ENCODE measurements at regions not wholly inside any gene's neighbourhood (a gene's known extent, or its start where the extent isn't known, plus 50 kb on each side); places are given as distances from the start of the nearest gene placed in this dataset.

GRCh38 chr5:124572971-124573370 is 173.5 kb downstream of the ZNF608 start:
- no peaks in the 10 kb centered on the region for H3K36me3 ChIP-seq (ENCODE audit: control insufficient read depth, insufficient read depth, low read length)
- no peaks in the 10 kb centered on the region for H3K27me3 ChIP-seq (ENCODE audit: control insufficient read depth, insufficient read depth, low read length)
- no peak overlapping the region for H3K27ac ChIP-seq (ENCODE audit: low read length)
- H3K9me3 ChIP-seq (ENCODE audit: control insufficient read depth, insufficient read depth, low read length): no peaks in the 10 kb centered on the region
- no peak overlapping the region for H3K4me3 ChIP-seq (ENCODE audit: low read length)
- DNase-seq (ENCODE audit: low read depth, low spot score): no peak
- no CpG with 5 or more reads among the region's 5 CpGs for whole genome bisulfite sequencing (ENCODE audit: insufficient coverage, insufficient read length)
- peaks cover 2% of the 10 kb centered on the region; the same call in 1 of the 2 replicates for H3K4me1 ChIP-seq (ENCODE audit: control insufficient read depth, insufficient read depth, low read length)

GRCh38 chr5:124570285-124571035 is 176.0 kb downstream of the ZNF608 start:
- Histone ChIP-seq H3K9me3 (ENCODE audit: control insufficient read depth, insufficient read depth, low read length) (no peaks in the 10 kb centered on the region), H3K27ac (ENCODE audit: low read length) (no peak overlapping the region), H3K4me1 (ENCODE audit: control insufficient read depth, insufficient read depth, low read length) (peaks cover 2% of the 10 kb centered on the region; the same call in 1 of the 2 replicates), H3K27me3 (ENCODE audit: control insufficient read depth, insufficient read depth, low read length) (no peaks in the 10 kb centered on the region), H3K4me3 (ENCODE audit: low read length) (no peak overlapping the region), H3K36me3 (ENCODE audit: control insufficient read depth, insufficient read depth, low read length) (no peaks in the 10 kb centered on the region)
- DNase-seq (ENCODE audit: low read depth, low spot score): no peak
- WGBS (ENCODE audit: insufficient coverage, insufficient read length): no CpG with 5 or more reads among the region's 9 CpGs

GRCh38 chr5:124566875-124567450 is 179.5 kb downstream of the ZNF608 start:
- no CpG with 5 or more reads among the region's 7 CpGs for WGBS (ENCODE audit: insufficient coverage, insufficient read length)
- Histone ChIP-seq H3K4me3 (ENCODE audit: low read length) (no peak overlapping the region), H3K27ac (ENCODE audit: low read length) (no peak overlapping the region), H3K27me3 (ENCODE audit: control insufficient read depth, insufficient read depth, low read length) (no peaks in the 10 kb centered on the region), H3K9me3 (ENCODE audit: control insufficient read depth, insufficient read depth, low read length) (no peaks in the 10 kb centered on the region), H3K4me1 (ENCODE audit: control insufficient read depth, insufficient read depth, low read length) (no peaks in the 10 kb centered on the region), H3K36me3 (ENCODE audit: control insufficient read depth, insufficient read depth, low read length) (no peaks in the 10 kb centered on the region)
- no peak for DNase-seq (ENCODE audit: low read depth, low spot score)

GRCh38 chr5:124561451-124561850 is 185.0 kb downstream of the ZNF608 start:
- no CpG with 5 or more reads among the region's 2 CpGs for WGBS (ENCODE audit: insufficient coverage, insufficient read length)
- no peaks in the 10 kb centered on the region for H3K9me3 ChIP-seq (ENCODE audit: control insufficient read depth, insufficient read depth, low read length)
- H3K27ac ChIP-seq (ENCODE audit: low read length): no peak overlapping the region
- H3K27me3 ChIP-seq (ENCODE audit: control insufficient read depth, insufficient read depth, low read length): no peaks in the 10 kb centered on the region
- H3K4me3 ChIP-seq (ENCODE audit: low read length): no peak overlapping the region
- no peaks in the 10 kb centered on the region for H3K4me1 ChIP-seq (ENCODE audit: control insufficient read depth, insufficient read depth, low read length)
- DNase-seq (ENCODE audit: low read depth, low spot score): no peak
- no peaks in the 10 kb centered on the region for H3K36me3 ChIP-seq (ENCODE audit: control insufficient read depth, insufficient read depth, low read length)

GRCh38 chr5:124560370-124560769 is 186.1 kb downstream of the ZNF608 start:
- no peaks in the 10 kb centered on the region for H3K36me3 ChIP-seq (ENCODE audit: control insufficient read depth, insufficient read depth, low read length)
- H3K9me3 ChIP-seq (ENCODE audit: control insufficient read depth, insufficient read depth, low read length): no peaks in the 10 kb centered on the region
- no peak for DNase-seq (ENCODE audit: low read depth, low spot score)
- H3K27me3 ChIP-seq (ENCODE audit: control insufficient read depth, insufficient read depth, low read length): no peaks in the 10 kb centered on the region
- no peak overlapping the region for H3K4me3 ChIP-seq (ENCODE audit: low read length)
- no peak overlapping the region for H3K27ac ChIP-seq (ENCODE audit: low read length)
- H3K4me1 ChIP-seq (ENCODE audit: control insufficient read depth, insufficient read depth, low read length): no peaks in the 10 kb centered on the region
- 100% methylated on average over 1 of the region's 3 CpGs for WGBS (ENCODE audit: insufficient coverage, insufficient read length)

- H3K4me1 ChIP-seq (ENCODE audit: control insufficient read depth, insufficient read depth, low read length): peaks cover 2% of the 10 kb centered on the region; the same call in 1 of the 2 replicates
- H3K27ac ChIP-seq (ENCODE audit: low read length): no peak overlapping the region
- no peak for DNase-seq (ENCODE audit: low read depth, low spot score)
- no peaks in the 10 kb centered on the region for H3K9me3 ChIP-seq (ENCODE audit: control insufficient read depth, insufficient read depth, low read length)
- H3K4me3 ChIP-seq (ENCODE audit: low read length): no peak overlapping the region
- no CpG with 5 or more reads among the region's 8 CpGs for WGBS (ENCODE audit: insufficient coverage, insufficient read length)
- H3K36me3 ChIP-seq (ENCODE audit: control insufficient read depth, insufficient read depth, low read length): no peaks in the 10 kb centered on the region
- no peaks in the 10 kb centered on the region for H3K27me3 ChIP-seq (ENCODE audit: control insufficient read depth, insufficient read depth, low read length)
Observed at GRCh38 chr5:124557761-124558160, 188.7 kb downstream of the ZNF608 start.

GRCh38 chr5:124554746-124555578 is 191.5 kb downstream of the ZNF608 start:
- Histone ChIP-seq H3K36me3 (ENCODE audit: control insufficient read depth, insufficient read depth, low read length) (no peaks in the 10 kb centered on the region), H3K4me3 (ENCODE audit: low read length) (no peak overlapping the region), H3K9me3 (ENCODE audit: control insufficient read depth, insufficient read depth, low read length) (no peaks in the 10 kb centered on the region), H3K4me1 (ENCODE audit: control insufficient read depth, insufficient read depth, low read length) (peaks cover 2% of the 10 kb centered on the region; the same call in 1 of the 2 replicates), H3K27me3 (ENCODE audit: control insufficient read depth, insufficient read depth, low read length) (no peaks in the 10 kb centered on the region), H3K27ac (ENCODE audit: low read length) (no peak overlapping the region)
- DNase-seq (ENCODE audit: low read depth, low spot score): no peak
- WGBS (ENCODE audit: insufficient coverage, insufficient read length): no CpG with 5 or more reads among the region's 2 CpGs

- H3K27ac ChIP-seq (ENCODE audit: low read length): no peak overlapping the region
- no peaks in the 10 kb centered on the region for H3K9me3 ChIP-seq (ENCODE audit: control insufficient read depth, insufficient read depth, low read length)
- H3K4me3 ChIP-seq (ENCODE audit: low read length): no peak overlapping the region
- 100% methylated on average over 1 of the region's 2 CpGs for WGBS (ENCODE audit: insufficient coverage, insufficient read length)
- no peaks in the 10 kb centered on the region for H3K36me3 ChIP-seq (ENCODE audit: control insufficient read depth, insufficient read depth, low read length)
- DNase-seq (ENCODE audit: low read depth, low spot score): no peak
- peaks cover 2% of the 10 kb centered on the region; the same call in 1 of the 2 replicates for H3K4me1 ChIP-seq (ENCODE audit: control insufficient read depth, insufficient read depth, low read length)
- no peaks in the 10 kb centered on the region for H3K27me3 ChIP-seq (ENCODE audit: control insufficient read depth, insufficient read depth, low read length)
Observed at GRCh38 chr5:124553911-124554310, 192.5 kb downstream of the ZNF608 start.

GRCh38 chr5:124552526-124552925 is 193.9 kb downstream of the ZNF608 start:
- Histone ChIP-seq H3K27me3 (ENCODE audit: control insufficient read depth, insufficient read depth, low read length) (no peaks in the 10 kb centered on the region), H3K27ac (ENCODE audit: low read length) (no peak overlapping the region), H3K9me3 (ENCODE audit: control insufficient read depth, insufficient read depth, low read length) (no peaks in the 10 kb centered on the region), H3K4me3 (ENCODE audit: low read length) (no peak overlapping the region), H3K4me1 (ENCODE audit: control insufficient read depth, insufficient read depth, low read length) (peaks cover 2% of the 10 kb centered on the region; the same call in 1 of the 2 replicates), H3K36me3 (ENCODE audit: control insufficient read depth, insufficient read depth, low read length) (no peaks in the 10 kb centered on the region)
- no peak for DNase-seq (ENCODE audit: low read depth, low spot score)
- no CpG with 5 or more reads among the region's 4 CpGs for WGBS (ENCODE audit: insufficient coverage, insufficient read length)

- Histone ChIP-seq H3K36me3 (ENCODE audit: control insufficient read depth, insufficient read depth, low read length) (no peaks in the 10 kb centered on the region), H3K9me3 (ENCODE audit: control insufficient read depth, insufficient read depth, low read length) (no peaks in the 10 kb centered on the region), H3K27ac (ENCODE audit: low read length) (no peak overlapping the region), H3K27me3 (ENCODE audit: control insufficient read depth, insufficient read depth, low read length) (no peaks in the 10 kb centered on the region), H3K4me3 (ENCODE audit: low read length) (no peak overlapping the region), H3K4me1 (ENCODE audit: control insufficient read depth, insufficient read depth, low read length) (peaks cover 2% of the 10 kb centered on the region; the same call in 1 of the 2 replicates)
- DNase-seq (ENCODE audit: low read depth, low spot score): no peak
Observed at GRCh38 chr5:124551939-124552279, 194.5 kb downstream of the ZNF608 start.

All from iPS DF 6.9 (cell line).